Spleen (tissue), 7 donors: ENCODE measurements at regions not wholly inside any gene's neighbourhood (a gene's known extent, or its start where the extent isn't known, plus 50 kb on each side); places are given as distances from the start of the nearest gene placed in this dataset.

Experiments
- CTCF ChIP-seq, 11 experiments: fragments of 200-600 bp in 7 of 11; fragments of 450-650 bp in 4 of 11; sonication (generic) in 4 of 11; IDR thresholded peaks in 8 of 11; conservative IDR thresholded peaks in 3 of 11; 1 replicate in 7 of 11; 2 replicates in 4 of 11; pipeline versions ENCODE4 v1.4.0 to v1.8.0; 2016 to 2021; ENCODE audit warnings: antibody characterized with exemption in 11 of 11, inconsistent platforms in 4 of 11, mild to moderate bottlenecking in 1 of 11
- POLR2A ChIP-seq, 3 donors: fragments of 450-650 bp; IDR thresholded peaks; one replicate each; pipeline ENCODE4 v1.5.1; 2017; ENCODE audit warnings: antibody characterized with exemption in 3 of 3, mild to moderate bottlenecking in 1 of 3
- donor health status: DM: no; HTN: no; CAD: no; lungs with moderate emphysema.
- donor health status: DM: no; HTN: no; CAD: no.
- donor health status: DM: no; HTN: no; CAD: no.

- no peak for TF ChIP-seq POLR2A (IDR thresholded peaks at IDR 0.05)
- TF ChIP-seq CTCF (IDR thresholded peaks at IDR 0.05 in 8 of 11, conservative IDR thresholded peaks at IDR 0.05 in 3 of 11) = no peak
Observed at GRCh38 chr2:225290757-225291400, 108.6 kb upstream of the NYAP2 start.
